T-helper 17 cell (primary cell): ENCODE measurements at regions not wholly inside any gene's neighbourhood (a gene's known extent, or its start where the extent isn't known, plus 50 kb on each side); places are given as distances from the start of the nearest gene placed in this dataset.
A peak's percentile ranks its signal among the peaks of the same experiment; 100 is the strongest.

ENCODE experiments used
- ATAC-seq: fragments of 150-1000 bp; cut with Tn5 transposase; 2 replicates; pipeline ENCODE4 v1.10.0; 2021; ENCODE audit warnings: mild to moderate bottlenecking, moderate library complexity
- DNase-seq, 3 donors: peaks; one replicate each; pipeline versions ENCODE4 v3.0.0 to v3.0.0-alpha.2; 2020 to 2021
- H3K9me3 ChIP-seq: one replicate; pipeline ENCODE4 v1.7.0; 2013; ENCODE audit warnings: low read length, mild to moderate bottlenecking; ENCODE audit not compliant: control insufficient read depth, poor library complexity, severe bottlenecking
- H3K27ac Mint-ChIP-seq: one replicate; pipeline ENCODE4 v1.8.0; 2022; ENCODE audit warnings: mild to moderate bottlenecking, moderate library complexity, mixed read lengths
- H3K27me3 Mint-ChIP-seq: one replicate; pipeline ENCODE4 v1.8.0; 2022; ENCODE audit warnings: mixed read lengths
- H3K36me3 Mint-ChIP-seq: one replicate; pipeline ENCODE4 v1.8.0; 2022; ENCODE audit warnings: low read depth, mixed read lengths
- H3K4me1 Mint-ChIP-seq: one replicate; pipeline ENCODE4 v1.8.0; 2022; ENCODE audit warnings: mild to moderate bottlenecking, mixed read lengths
- H3K4me3 Mint-ChIP-seq: one replicate; pipeline ENCODE4 v1.8.0; 2022; ENCODE audit warnings: mild to moderate bottlenecking, moderate library complexity, mixed read lengths

DNA sequence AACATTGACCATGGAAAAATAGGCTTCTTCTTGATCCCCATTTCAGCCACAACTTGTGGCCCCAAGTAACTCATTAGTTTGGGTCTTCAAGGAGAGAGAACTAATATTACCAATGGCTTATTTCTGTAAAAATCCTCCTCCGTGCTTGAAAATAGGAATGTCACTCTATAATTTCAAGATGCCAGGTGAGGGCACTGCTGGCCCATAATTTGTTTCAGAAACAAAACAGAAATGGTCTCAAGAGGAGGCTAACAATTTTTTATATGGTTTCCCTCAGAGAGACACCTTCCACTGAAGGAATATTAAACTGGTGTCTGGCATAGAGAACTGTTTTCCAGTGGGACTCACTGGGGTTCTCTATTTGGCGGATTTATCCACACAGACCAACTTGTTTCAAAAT, 437.0 kb upstream of the TRPC7 start:
- H3K36me3 Mint-ChIP-seq: no peaks in the 10 kb centered on the region
- no peaks in the 10 kb centered on the region for H3K27me3 Mint-ChIP-seq
- no peaks in the 10 kb centered on the region for H3K4me1 Mint-ChIP-seq
- H3K27ac Mint-ChIP-seq: no peak overlapping the region
- DNase-seq (no peak), ATAC-seq (no peak)
- no peaks in the 10 kb centered on the region for H3K9me3 ChIP-seq
- H3K4me3 Mint-ChIP-seq: no peak overlapping the region

DNA sequence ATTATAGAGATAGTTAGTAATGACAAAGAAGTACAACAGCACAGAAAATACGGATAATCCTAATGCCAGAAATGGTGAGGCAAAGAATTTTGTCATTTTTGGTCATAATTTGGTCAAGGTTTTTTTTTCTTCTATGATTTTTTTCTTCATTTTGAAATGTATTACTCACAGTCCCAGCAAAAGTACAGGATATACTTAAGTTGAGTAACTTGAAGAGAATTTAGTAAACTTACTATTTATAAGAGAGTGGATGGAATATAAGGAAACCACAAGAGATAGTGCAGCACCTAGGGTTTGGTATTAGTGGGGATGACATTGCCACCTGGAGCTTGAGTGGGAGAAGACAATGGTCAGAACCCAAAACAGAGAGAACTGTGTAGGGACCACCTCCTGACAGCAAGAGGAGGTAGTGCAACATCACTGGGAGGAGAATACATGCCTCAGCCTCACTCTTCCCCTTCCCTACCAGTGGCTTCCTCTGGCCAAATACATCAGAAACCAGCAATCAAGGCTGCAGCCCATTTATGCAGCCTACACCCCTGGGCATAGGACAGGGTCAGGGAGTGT, 434.5 kb upstream of the TRPC7 start:
- no peaks in the 10 kb centered on the region for H3K4me1 Mint-ChIP-seq

GRCh38 chr5:136793300-136793699, 428.0 kb upstream of the TRPC7 start:
- Mint-ChIP-seq H3K4me1 (no peaks in the 10 kb centered on the region), H3K27ac (no peak overlapping the region), H3K4me3 (no peak overlapping the region), H3K36me3 (no peaks in the 10 kb centered on the region), H3K27me3 (no peaks in the 10 kb centered on the region)
- DNase-seq (no peak), ATAC-seq (no peak)
- no peaks in the 10 kb centered on the region for H3K9me3 ChIP-seq

More for the DNA sequence above, 434.5 kb upstream of the TRPC7 start:
- H3K27ac Mint-ChIP-seq: no peak overlapping the region
- H3K36me3 Mint-ChIP-seq: no peaks in the 10 kb centered on the region
- no peaks in the 10 kb centered on the region for H3K27me3 Mint-ChIP-seq
- no peak for DNase-seq
- ATAC-seq: no peak
- H3K9me3 ChIP-seq: no peaks in the 10 kb centered on the region
- no peak overlapping the region for H3K4me3 Mint-ChIP-seq

DNA sequence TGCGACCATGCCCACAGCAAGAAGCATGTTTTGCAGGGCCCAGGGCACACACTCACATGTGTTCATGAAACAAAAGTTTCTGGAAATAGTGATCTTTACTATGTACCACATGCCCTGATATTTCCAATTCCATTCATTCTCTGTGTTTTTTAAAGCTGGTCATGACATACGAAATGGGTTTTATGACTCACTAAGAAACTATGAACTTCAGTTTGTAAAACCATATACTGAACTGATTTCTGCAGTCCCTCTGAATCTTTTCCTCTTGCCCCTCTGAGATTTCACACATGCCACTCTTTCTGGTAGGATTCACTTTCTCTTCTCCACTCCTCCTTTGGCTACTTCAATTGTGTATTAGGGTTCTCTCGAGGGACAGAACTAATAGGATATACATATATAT, 416.1 kb upstream of the TRPC7 start:
- H3K27ac Mint-ChIP-seq: no peak overlapping the region
- no peaks in the 10 kb centered on the region for H3K36me3 Mint-ChIP-seq
- H3K4me3 Mint-ChIP-seq: no peak overlapping the region
- peaks cover 2% of the 10 kb centered on the region for H3K9me3 ChIP-seq
- H3K4me1 Mint-ChIP-seq: no peaks in the 10 kb centered on the region
- DNase-seq (no peak), ATAC-seq (no peak)
- H3K27me3 Mint-ChIP-seq: no peaks in the 10 kb centered on the region

- peaks cover 2% of the 10 kb centered on the region for H3K9me3 ChIP-seq
- no peak for ATAC-seq
- Mint-ChIP-seq H3K4me3 (no peak overlapping the region), H3K4me1 (no peaks in the 10 kb centered on the region), H3K36me3 (no peaks in the 10 kb centered on the region), H3K27me3 (no peaks in the 10 kb centered on the region), H3K27ac (no peak overlapping the region)
- no peak for DNase-seq
Observed at GRCh38 chr5:136780518-136780917, 415.2 kb upstream of the TRPC7 start.

DNA sequence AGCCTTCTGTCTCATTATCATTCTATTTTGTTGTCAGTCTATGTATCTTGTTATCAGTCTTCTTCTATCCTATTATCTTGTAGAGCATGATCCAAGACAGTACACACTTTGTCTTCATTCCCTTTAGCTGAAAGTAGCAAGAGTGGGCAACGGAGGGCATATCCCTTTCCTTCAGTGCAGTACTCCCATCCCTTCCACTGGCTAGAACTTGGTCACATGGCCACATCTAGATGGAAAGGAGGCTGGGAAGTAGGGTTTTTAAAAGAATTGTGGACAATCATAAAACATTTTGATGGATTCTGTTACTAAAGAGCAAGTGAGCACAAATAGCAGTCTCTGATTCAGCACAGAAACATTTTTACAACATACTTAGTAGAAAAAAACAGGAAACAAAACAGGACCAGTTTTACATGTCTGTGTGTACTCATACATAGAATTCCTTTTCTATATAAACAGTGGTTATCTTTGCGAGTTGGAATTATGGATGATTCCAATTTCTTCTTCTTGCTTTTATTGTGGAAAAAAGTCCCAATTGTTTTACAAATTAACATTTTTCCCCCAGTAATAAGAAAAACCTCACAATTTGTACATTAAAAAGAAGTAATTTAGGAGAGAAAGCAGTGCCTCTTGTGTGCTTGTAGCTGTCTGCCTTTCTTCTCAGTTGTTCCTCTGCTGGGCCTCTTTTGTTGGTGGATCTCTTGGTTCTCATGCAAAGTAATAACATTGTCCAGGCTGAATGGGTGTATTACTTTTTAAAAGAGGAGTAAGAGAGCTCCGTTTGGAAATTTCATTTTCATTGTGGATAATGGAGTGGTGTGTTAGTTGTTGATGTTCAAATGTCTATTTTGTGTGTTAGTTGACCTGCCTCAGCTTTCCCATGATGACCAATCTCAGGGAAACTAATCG, 410.9 kb upstream of the TRPC7 start:
- no peaks in the 10 kb centered on the region for H3K36me3 Mint-ChIP-seq
- no peaks in the 10 kb centered on the region for H3K27me3 Mint-ChIP-seq
- ATAC-seq (no peak), DNase-seq (no peak)
- no peak overlapping the region for H3K27ac Mint-ChIP-seq
- H3K4me3 Mint-ChIP-seq: no peak overlapping the region
- no peaks in the 10 kb centered on the region for H3K4me1 Mint-ChIP-seq
- peaks cover 2% of the 10 kb centered on the region for H3K9me3 ChIP-seq

DNA sequence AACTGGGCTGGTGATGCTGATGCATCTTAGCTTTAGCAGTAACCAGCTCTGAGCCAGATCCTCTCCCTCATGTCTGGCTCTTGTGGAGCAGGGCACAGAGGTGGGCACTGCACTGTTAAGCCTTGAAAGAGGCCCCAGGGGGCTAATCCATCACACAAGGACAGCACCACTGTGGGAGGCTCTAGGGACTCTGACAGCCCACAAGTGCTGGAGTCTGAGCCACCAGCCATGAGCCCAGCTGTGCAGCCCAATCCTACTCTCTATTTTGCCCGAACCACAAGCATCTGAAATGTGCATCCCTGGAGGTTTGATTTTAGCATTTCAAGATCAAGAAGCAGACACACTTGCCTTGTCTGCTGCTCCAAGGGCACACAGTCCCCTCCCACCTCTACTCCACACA, 407.1 kb upstream of the TRPC7 start:
- ATAC-seq (no peak), DNase-seq (no peak)
- Mint-ChIP-seq H3K27ac (no peak overlapping the region), H3K4me3 (no peak overlapping the region), H3K36me3 (no peaks in the 10 kb centered on the region), H3K27me3 (peaks cover 7% of the 10 kb centered on the region), H3K4me1 (peaks cover 3% of the 10 kb centered on the region)
- peaks cover 2% of the 10 kb centered on the region for H3K9me3 ChIP-seq

DNA sequence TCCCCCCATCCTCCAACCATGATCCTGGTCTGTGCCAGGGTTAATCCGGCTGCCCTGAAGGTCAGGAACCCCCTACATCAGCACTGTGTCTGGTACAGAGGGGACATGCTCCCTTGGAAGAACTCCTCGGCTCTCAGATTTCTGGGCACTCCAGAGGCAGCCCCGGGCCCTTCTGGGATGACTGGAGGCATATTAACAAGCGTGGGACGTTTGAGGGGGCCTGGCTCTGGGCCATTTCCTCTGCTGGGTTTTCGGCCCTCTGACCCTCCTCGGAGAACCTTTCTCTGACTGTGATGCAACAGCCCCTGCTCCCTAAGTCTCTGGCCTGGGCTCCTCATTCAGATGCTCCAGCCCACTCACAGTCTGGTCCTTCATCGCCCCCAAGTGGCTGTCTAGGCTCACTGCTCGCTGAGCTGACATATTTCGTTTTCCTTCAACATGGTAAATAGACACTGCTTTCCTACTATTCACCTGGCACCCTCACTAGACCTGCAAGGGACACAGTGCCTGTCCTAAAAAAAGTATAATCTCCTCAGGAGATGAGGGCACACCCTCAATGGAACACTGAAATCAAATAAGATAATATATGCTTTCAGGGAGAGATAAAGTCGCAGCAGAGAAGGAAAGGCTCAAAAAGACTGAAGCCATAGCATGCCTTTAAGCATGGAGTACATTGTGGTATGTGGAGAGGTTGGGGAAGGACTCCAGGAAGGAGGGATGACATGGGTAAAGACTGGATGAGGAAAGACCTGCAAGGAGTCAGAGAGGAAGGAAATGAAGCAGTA, 404.7 kb upstream of the TRPC7 start:
- peak; percentile 50 for ATAC-seq
- no peak for DNase-seq
- H3K4me1 Mint-ChIP-seq: peaks cover 3% of the 10 kb centered on the region
- peaks cover 7% of the 10 kb centered on the region for H3K27me3 Mint-ChIP-seq
- no peak overlapping the region for H3K27ac Mint-ChIP-seq
- H3K4me3 Mint-ChIP-seq: no peak overlapping the region
- no peaks in the 10 kb centered on the region for H3K9me3 ChIP-seq
- H3K36me3 Mint-ChIP-seq: no peaks in the 10 kb centered on the region

GRCh38 chr5:136769093-136769492, 403.7 kb upstream of the TRPC7 start:
- no peaks in the 10 kb centered on the region for H3K36me3 Mint-ChIP-seq
- H3K27me3 Mint-ChIP-seq: peaks cover 7% of the 10 kb centered on the region
- no peak for DNase-seq
- H3K27ac Mint-ChIP-seq: no peak overlapping the region
- no peaks in the 10 kb centered on the region for H3K9me3 ChIP-seq
- H3K4me3 Mint-ChIP-seq: no peak overlapping the region
- no peak for ATAC-seq
- H3K4me1 Mint-ChIP-seq: peaks cover 3% of the 10 kb centered on the region

DNA sequence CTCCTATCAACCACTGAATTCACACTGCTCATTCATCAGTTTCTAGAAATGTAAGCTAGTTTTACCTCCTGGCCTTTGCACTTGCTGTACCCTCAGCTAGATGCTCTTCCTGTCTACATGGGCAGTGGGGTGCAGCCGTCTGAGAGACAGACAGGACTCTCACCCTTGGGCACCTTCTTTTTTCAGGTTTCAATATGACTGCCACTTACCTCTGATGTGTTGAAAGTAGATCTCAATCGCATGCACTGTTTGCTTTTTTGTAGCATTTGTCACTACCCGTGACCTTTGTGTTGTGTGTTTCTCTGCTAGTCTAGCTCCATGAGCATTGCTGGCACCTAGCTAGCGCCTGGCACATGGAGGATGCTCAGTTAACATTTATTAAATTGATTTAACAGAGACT, 403.1 kb upstream of the TRPC7 start:
- H3K9me3 ChIP-seq: no peaks in the 10 kb centered on the region
- DNase-seq (no peak), ATAC-seq (no peak)
- Mint-ChIP-seq H3K27me3 (peaks cover 7% of the 10 kb centered on the region), H3K4me1 (peaks cover 3% of the 10 kb centered on the region), H3K36me3 (no peaks in the 10 kb centered on the region), H3K4me3 (no peak overlapping the region), H3K27ac (no peak overlapping the region)

DNA sequence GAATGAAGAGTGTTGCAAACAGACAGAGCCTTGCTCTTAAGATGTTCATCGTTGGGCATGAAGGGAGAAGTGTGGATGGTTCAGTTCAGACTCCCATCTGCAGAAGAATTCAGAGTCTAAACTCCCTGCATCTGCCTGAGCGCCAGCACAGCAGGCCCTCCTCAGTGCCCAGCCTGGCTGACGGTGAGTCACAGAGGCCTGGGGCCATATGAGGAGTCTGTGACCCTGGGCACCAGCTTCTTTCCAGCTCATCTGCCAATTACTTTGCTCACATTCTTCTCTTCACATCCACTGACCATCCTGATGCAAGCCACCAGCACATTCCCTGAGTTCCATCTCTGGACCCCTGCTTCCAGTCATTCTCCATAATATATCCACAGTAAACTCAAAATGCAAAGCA, 401.1 kb upstream of the TRPC7 start:
- Mint-ChIP-seq H3K27ac (no peak overlapping the region), H3K36me3 (no peaks in the 10 kb centered on the region), H3K4me3 (no peak overlapping the region), H3K4me1 (peaks cover 3% of the 10 kb centered on the region), H3K27me3 (peaks cover 7% of the 10 kb centered on the region)
- ATAC-seq (no peak), DNase-seq (no peak)
- no peaks in the 10 kb centered on the region for H3K9me3 ChIP-seq

GRCh38 chr5:136764601-136765000, 399.3 kb upstream of the TRPC7 start:
- DNase-seq (no peak), ATAC-seq (no peak)
- no peaks in the 10 kb centered on the region for H3K27me3 Mint-ChIP-seq
- no peaks in the 10 kb centered on the region for H3K36me3 Mint-ChIP-seq
- no peaks in the 10 kb centered on the region for H3K4me1 Mint-ChIP-seq
- no peaks in the 10 kb centered on the region for H3K9me3 ChIP-seq
- no peak overlapping the region for H3K4me3 Mint-ChIP-seq
- H3K27ac Mint-ChIP-seq: no peak overlapping the region

- H3K27ac Mint-ChIP-seq: no peak overlapping the region
- DNase-seq (no peak), ATAC-seq (no peak)
- no peaks in the 10 kb centered on the region for H3K36me3 Mint-ChIP-seq
- no peaks in the 10 kb centered on the region for H3K9me3 ChIP-seq
- H3K27me3 Mint-ChIP-seq: no peaks in the 10 kb centered on the region
- H3K4me1 Mint-ChIP-seq: no peaks in the 10 kb centered on the region
- H3K4me3 Mint-ChIP-seq: no peak overlapping the region
Observed at GRCh38 chr5:136763548-136763947, 398.2 kb upstream of the TRPC7 start.
